ENCODE measurements at regions not wholly inside any gene's neighbourhood (a gene's known extent, or its start where the extent isn't known, plus 50 kb on each side); places are given as distances from the start of the nearest gene placed in this dataset.

DNA sequence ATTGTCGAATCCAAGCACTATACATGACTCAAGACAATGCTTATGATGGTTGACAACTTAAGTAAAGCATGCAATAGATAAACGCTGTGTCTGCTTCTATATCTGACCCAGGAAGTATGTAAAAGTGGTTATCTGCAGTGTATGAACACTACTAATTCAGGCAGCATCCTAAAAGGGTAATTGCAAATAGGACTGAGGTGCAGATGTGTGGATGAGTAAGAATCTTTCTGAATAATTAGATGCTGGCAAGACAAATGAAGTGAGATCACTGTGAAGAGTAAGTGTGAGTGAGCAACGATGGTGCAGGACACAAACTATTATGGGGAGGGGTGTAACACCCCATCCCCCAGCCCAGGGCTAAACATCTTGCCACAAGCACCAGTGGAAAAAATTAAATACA, 195.7 kb upstream of the CHRNA7 start:
- H3K4me3 ChIP-seq (ENCODE audit: low read depth, low read length), result no peak overlapping the region
- TF ChIP-seq CTCF (IDR thresholded peaks at IDR 0.05; ENCODE audit: low read depth, low read length), result no peak

- no peak overlapping the region for H3K4me3 ChIP-seq (ENCODE audit: low read depth, low read length)
- no peak for TF ChIP-seq CTCF (IDR thresholded peaks at IDR 0.05; ENCODE audit: low read depth, low read length)
These were observed 190.9 kb upstream of the CHRNA7 start for GRCh38 chr15:31839388-31839787.

DNA sequence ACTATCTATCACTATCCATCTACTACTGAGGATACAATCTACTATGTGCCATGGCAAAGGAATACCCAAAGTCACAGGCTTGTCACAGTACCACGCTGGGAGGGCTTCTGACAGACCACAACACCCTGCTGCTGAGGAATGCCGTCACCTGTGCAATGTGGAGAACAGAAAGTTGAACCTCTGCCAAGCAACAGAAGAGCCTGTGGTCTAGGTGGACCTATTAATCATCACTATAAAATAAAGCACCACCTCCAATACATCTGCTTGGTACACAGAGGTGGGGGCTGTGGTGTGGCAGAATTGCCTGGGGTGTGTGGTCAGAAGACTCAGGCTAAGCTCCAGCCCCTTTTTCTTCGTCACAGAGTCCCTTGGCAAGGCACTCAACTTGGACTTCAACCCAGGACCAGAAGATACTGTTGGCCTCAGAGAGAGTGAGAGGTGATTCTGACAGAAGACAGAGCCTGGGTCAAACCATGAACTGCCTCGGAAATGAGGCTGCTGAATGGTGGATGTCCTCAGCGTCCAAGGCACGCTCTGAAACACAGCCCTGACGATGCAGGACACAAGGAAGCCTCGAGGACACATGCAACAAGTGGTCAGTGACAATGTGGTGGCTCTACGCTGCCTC, 189.4 kb upstream of the CHRNA7 start:
- H3K4me3 ChIP-seq (ENCODE audit: low read depth, low read length), result no peak overlapping the region
- no peak for TF ChIP-seq CTCF (IDR thresholded peaks at IDR 0.05; ENCODE audit: low read depth, low read length)

DNA sequence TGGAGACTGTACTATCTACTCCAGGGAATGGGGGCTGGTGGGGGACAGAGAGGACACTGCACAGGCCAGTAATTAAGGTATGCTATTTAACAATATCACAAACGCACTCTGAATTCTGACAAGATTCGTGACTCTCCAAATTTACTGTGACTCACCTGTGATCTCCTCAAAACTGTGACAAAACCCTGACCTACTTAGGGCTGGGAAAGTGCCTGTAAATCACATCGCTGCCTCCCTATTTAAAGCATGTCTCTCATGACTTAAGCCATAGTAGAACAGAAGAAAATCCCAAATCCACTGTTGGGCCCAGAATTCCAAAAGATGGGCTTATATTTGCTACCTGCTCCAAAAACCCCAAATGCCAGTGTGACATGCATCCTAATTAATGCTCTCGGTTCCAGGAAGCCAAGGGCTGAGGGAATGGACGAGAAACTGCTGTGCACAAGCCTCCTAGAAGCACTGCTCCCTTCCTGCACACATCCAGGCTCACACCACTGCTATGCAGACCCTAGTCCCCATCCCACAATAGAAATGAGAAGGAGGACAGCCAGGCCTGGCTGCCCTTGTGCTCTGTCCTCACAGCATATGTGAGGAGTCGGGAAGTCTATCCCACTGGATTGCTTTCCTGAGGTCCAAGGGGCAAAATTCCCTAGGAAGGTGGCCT, 187.7 kb upstream of the CHRNA7 start:
- H3K4me3 ChIP-seq (ENCODE audit: low read depth, low read length), result no peak overlapping the region

DNA sequence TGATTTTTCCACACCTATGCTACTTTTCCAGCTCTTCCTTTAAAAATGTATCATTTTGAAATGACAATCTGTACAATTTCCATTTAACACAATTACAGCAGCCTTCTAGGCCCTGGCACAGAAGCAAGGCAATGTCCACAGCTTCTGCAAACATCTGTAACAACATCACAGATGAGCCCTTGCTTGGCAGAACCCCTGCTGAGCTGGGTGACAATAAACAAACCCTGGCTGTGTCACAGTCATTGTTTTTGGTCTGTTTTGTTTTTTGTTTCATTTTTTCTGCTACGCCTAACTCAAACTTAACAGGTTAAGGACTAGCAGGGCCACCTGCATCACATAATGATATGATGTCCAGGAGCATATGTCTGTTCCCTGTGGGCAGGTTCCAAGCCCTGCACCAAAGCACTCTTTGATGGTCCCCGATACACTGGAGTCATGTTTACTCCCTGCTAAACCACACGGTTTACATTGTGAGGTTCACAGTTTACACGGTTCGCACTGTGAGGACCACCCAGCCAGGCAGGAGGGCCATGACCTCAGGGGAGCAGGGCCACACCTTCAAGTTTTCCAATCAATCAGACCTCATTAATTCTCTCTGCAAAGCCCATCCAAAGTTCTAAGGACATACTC, 186.8 kb upstream of the CHRNA7 start:
- TF ChIP-seq CTCF (IDR thresholded peaks at IDR 0.05; ENCODE audit: low read depth, low read length), result no peak
- H3K4me3 ChIP-seq (ENCODE audit: low read depth, low read length), result no peak overlapping the region

More for the DNA sequence above, 187.7 kb upstream of the CHRNA7 start:
- no peak for TF ChIP-seq CTCF (IDR thresholded peaks at IDR 0.05; ENCODE audit: low read depth, low read length)

DNA sequence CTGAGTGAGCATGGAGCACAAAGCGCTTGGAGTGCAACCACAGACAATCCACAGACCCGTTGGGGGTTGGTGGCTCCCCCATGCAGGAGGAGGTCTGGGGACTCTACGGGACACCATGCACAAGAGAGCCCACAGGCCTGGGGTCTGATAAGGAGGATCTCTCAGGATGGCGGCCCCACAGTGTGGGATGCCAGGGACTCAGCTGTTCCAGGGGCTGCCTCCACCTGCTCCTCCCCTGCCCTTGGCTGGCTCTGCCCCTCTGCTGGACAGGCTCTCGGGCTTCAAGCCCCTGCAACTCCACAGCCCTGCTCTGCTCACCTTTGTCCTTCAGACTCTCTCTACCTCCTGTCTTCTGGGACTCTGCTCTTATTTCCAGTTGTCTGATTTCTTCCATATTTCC, 184.5 kb upstream of the CHRNA7 start:
- H3K4me3 ChIP-seq (ENCODE audit: low read depth, low read length), result no peak overlapping the region
- TF ChIP-seq CTCF (IDR thresholded peaks at IDR 0.05; ENCODE audit: low read depth, low read length), result no peak

- no peak for TF ChIP-seq CTCF (IDR thresholded peaks at IDR 0.05; ENCODE audit: low read depth, low read length)
- no peak overlapping the region for H3K4me3 ChIP-seq (ENCODE audit: low read depth, low read length)
These were observed 182.4 kb upstream of the CHRNA7 start for GRCh38 chr15:31847961-31848360.
